Epithelial cell of esophagus (primary cell): ENCODE measurements at regions not wholly inside any gene's neighbourhood (a gene's known extent, or its start where the extent isn't known, plus 50 kb on each side); places are given as distances from the start of the nearest gene placed in this dataset.

Experiments
- DNase-seq: peaks from one replicate; pipeline ENCODE4 v3.0.0; 2010; ENCODE audit warnings: low read depth
- H3K4me3 ChIP-seq: 2 replicates; pipeline ENCODE4 v1.5.1; 2011; ENCODE audit warnings: mild to moderate bottlenecking, low read length, control low read depth
- CTCF ChIP-seq: IDR thresholded peaks from 2 replicates; pipeline ENCODE4 v1.5.1; 2011; ENCODE audit warnings: low read depth, mild to moderate bottlenecking, low read length, control low read depth, inconsistent platforms; ENCODE audit not compliant: insufficient read depth; ENCODE audit errors: missing control alignments

- TF ChIP-seq CTCF: no peak
- no peak for DNase-seq
- H3K4me3 ChIP-seq: no peak overlapping the region
Observed at GRCh38 chr1:199057322-199057721, 418.5 kb downstream of the PTPRC start.

- DNase-seq: no peak
- H3K4me3 ChIP-seq: no peak overlapping the region
- no peak for TF ChIP-seq CTCF
Observed at GRCh38 chr1:199058281-199058680, 419.4 kb downstream of the PTPRC start.

- peak; percentile 4 for DNase-seq
- no peak overlapping the region for H3K4me3 ChIP-seq
- no peak for TF ChIP-seq CTCF
Observed at GRCh38 chr1:199064971-199065370, 426.1 kb downstream of the PTPRC start.

GRCh38 chr1:199067483-199067882, 428.6 kb downstream of the PTPRC start:
- H3K4me3 ChIP-seq: no peak overlapping the region
- no peak for DNase-seq
- TF ChIP-seq CTCF: no peak

- DNase-seq: no peak
- H3K4me3 ChIP-seq: no peak overlapping the region
- no peak for TF ChIP-seq CTCF
Observed at GRCh38 chr1:199071080-199071479, 432.2 kb downstream of the PTPRC start.

GRCh38 chr1:199073166-199073565, 434.3 kb downstream of the PTPRC start:
- peak; percentile 12 for DNase-seq
- TF ChIP-seq CTCF: no peak
- no peak overlapping the region for H3K4me3 ChIP-seq

GRCh38 chr1:199075792-199076191, 437.0 kb downstream of the PTPRC start:
- no peak for DNase-seq
- no peak overlapping the region for H3K4me3 ChIP-seq
- TF ChIP-seq CTCF: no peak
